ENCODE measurements at regions not wholly inside any gene's neighbourhood (a gene's known extent, or its start where the extent isn't known, plus 50 kb on each side); places are given as distances from the start of the nearest gene placed in this dataset.

- TF ChIP-seq, protein P1, sequence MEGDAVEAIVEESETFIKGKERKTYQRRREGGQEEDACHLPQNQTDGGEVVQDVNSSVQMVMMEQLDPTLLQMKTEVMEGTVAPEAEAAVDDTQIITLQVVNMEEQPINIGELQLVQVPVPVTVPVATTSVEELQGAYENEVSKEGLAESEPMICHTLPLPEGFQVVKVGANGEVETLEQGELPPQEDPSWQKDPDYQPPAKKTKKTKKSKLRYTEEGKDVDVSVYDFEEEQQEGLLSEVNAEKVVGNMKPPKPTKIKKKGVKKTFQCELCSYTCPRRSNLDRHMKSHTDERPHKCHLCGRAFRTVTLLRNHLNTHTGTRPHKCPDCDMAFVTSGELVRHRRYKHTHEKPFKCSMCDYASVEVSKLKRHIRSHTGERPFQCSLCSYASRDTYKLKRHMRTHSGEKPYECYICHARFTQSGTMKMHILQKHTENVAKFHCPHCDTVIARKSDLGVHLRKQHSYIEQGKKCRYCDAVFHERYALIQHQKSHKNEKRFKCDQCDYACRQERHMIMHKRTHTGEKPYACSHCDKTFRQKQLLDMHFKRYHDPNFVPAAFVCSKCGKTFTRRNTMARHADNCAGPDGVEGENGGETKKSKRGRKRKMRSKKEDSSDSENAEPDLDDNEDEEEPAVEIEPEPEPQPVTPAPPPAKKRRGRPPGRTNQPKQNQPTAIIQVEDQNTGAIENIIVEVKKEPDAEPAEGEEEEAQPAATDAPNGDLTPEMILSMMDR (IDR thresholded peaks at IDR 0.05; ENCODE audit: control extremely low read depth in 1 of 3, insufficient read depth in 1 of 3, low read depth in 1 of 3, low read length in 3 of 3), result no peak
- TF ChIP-seq, protein P2, sequence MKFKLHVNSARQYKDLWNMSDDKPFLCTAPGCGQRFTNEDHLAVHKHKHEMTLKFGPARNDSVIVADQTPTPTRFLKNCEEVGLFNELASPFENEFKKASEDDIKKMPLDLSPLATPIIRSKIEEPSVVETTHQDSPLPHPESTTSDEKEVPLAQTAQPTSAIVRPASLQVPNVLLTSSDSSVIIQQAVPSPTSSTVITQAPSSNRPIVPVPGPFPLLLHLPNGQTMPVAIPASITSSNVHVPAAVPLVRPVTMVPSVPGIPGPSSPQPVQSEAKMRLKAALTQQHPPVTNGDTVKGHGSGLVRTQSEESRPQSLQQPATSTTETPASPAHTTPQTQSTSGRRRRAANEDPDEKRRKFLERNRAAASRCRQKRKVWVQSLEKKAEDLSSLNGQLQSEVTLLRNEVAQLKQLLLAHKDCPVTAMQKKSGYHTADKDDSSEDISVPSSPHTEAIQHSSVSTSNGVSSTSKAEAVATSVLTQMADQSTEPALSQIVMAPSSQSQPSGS (IDR thresholded peaks at IDR 0.05; ENCODE audit: low read length), result no peak
- TF ChIP-seq HDAC6 (IDR thresholded peaks at IDR 0.05; ENCODE audit: low read depth, low read length) (no peak), ZNF274 (IDR thresholded peaks at IDR 0.05; ENCODE audit: borderline replicate concordance, extremely low read depth, low read length) (no peak), EP300 (IDR thresholded peaks at IDR 0.05; ENCODE audit: borderline replicate concordance in 1 of 2, low read depth in 2 of 2, low read length in 2 of 2) (no peak), NRF1 (IDR thresholded peaks at IDR 0.05; ENCODE audit: low read depth, low read length) (no peak), RAD21 (IDR thresholded peaks at IDR 0.05 in 1 of 2, conservative IDR thresholded peaks at IDR 0.05 in 1 of 2; ENCODE audit: low read depth in 2 of 2, low read length in 2 of 2) (no peak), USF2 (IDR thresholded peaks at IDR 0.05; ENCODE audit: low read length) (no peak)
Measured at GRCh38 chr4:111788099-111788498, 357.2 kb upstream of the FAM241A start.
